HG03064 (cell line): ENCODE measurements at regions not wholly inside any gene's neighbourhood (a gene's known extent, or its start where the extent isn't known, plus 50 kb on each side); places are given as distances from the start of the nearest gene placed in this dataset.
"Not testable (repeated sequence)": the region's sequence is repeated elsewhere in the genome, so short reads cannot be mapped to it uniquely, and the experiment has no call there.

Experiments
- ATAC-seq: cut with Tn5 transposase; IDR thresholded peaks from one replicate; pipeline ENCODE4 v1.9.1; 2021; ENCODE audit warnings: low read depth; ENCODE audit not compliant: unreplicated experiment

DNA sequence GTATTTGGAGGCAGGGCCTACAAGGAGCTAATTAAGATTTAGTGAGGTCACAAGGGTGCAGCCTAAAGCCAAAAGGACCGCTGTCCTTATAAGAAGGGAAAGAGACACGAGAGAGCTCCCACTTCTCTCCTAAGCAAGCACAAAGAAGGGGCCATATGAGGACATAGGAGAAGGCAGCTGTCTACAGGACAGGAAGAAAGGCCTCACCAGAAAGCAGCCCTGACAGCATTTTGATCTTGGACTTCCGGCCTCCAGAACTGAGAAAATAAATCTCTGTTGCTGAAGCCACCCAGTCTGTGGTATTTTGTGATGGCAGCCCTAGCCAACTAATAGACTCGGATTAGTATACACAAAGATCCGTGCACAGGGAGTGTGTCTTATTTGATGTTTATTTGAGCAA, 139.7 kb downstream of the B3GNT2 start:
- ATAC-seq: no peak

DNA sequence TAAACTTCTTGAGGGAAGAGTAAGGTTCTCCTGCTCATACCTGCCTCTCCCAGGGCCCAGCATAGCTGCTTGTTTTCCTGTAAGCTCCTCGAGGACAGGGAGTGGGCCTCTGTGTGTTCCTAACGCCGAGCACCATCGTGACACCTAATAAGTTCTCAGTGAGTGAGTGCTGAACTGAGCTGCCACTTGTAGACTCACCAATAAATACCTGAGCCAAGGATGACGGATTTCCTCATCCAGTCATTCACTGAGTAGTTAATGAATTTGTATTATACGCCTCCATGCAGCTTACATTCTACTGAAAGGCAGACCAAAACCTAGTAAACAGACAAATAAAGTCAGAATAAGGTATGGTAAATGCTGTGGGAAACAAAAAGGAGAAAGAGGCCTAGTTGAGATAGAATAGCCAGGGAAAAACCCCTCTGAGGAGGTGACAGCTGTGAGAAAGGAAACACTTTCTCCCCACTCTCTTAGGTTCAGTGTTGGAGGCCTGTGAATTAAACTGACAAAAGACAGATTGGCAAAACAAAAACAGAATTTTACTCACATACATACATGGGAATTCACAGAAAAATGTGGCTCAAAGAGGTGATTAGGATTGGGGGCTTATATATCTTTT, 138.6 kb downstream of the B3GNT2 start:
- ATAC-seq: peak; percentile 50

DNA sequence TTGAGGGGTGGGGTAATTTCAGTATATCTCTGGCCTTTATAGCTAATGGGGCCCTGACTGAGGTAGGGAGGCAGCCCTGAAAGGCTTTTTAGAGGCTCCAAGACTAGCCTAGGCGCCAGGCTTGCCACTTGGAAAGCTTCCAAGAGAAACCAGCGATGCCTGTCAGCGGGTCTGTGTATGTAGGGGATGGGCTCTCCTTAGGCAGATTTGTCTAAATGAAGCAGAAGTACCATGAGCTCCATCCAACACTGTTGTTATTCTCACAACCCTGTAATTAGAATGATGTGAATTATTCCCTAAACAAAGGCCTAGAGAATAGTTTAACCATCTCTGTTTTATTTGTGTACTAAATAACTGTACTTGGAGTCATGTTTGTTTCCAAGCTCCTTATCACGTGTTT, 138.1 kb downstream of the B3GNT2 start:
- no peak for ATAC-seq

DNA sequence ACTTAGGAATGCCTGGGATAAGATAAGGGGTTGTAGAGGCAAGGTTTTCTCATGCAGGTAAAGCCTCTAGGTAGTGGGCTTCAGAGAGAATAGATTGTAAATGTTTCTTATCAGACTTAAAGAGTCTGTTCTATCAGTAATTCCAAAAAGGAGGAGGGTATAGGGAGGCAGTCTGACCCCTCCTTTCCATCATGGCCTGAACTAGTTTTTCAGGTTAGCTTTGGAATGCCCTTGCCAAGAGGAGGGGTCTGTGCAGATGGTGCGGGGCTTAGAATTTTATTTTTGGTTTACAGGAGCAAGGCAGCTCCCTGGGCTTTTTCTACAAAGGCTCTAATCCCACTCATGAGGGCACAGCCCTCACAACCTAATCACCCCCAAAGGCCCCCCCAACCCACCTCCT, 135.0 kb downstream of the B3GNT2 start:
- no peak for ATAC-seq

DNA sequence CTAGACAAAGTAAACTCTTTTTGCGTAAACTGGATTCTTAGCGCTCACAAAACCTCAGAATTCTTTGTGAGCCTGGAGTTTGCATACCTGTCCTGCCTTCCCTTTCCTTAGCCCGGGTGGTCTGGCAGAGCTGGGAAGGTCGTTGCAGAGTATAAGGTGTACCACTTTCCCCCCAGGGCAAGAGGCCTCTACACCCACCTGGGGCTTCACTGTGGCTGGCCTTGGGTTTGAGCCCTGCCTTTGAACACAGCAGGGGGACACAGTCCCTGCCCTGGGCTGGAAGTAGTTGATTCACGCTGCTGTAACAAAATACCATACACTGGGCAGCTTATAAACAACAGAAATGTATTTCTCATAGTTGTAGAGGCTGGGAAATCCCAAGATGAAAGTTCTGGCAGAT, 133.9 kb downstream of the B3GNT2 start:
- no peak for ATAC-seq

- ATAC-seq: no peak
Measured at GRCh38 chr2:62326735-62327134, 130.8 kb downstream of the B3GNT2 start.

DNA sequence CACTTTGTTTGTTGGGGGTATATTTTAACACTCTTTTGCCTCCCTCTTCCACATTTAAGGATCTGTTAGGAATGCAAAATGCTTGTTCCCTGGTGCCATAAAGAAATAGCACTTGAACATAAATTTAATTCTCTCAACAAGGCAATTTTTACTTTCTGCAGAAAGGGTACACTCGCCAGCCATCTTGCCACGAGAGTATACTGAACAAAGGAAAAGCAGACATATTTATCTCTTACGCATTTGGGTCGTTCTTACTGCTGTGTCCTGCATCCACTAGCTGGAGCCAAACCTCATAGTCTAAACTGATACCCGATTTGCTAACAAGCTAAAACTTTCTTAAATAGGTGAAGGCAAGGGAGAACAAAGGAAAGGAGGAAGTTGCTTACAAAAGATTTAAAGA, 129.5 kb downstream of the B3GNT2 start:
- no peak for ATAC-seq

DNA sequence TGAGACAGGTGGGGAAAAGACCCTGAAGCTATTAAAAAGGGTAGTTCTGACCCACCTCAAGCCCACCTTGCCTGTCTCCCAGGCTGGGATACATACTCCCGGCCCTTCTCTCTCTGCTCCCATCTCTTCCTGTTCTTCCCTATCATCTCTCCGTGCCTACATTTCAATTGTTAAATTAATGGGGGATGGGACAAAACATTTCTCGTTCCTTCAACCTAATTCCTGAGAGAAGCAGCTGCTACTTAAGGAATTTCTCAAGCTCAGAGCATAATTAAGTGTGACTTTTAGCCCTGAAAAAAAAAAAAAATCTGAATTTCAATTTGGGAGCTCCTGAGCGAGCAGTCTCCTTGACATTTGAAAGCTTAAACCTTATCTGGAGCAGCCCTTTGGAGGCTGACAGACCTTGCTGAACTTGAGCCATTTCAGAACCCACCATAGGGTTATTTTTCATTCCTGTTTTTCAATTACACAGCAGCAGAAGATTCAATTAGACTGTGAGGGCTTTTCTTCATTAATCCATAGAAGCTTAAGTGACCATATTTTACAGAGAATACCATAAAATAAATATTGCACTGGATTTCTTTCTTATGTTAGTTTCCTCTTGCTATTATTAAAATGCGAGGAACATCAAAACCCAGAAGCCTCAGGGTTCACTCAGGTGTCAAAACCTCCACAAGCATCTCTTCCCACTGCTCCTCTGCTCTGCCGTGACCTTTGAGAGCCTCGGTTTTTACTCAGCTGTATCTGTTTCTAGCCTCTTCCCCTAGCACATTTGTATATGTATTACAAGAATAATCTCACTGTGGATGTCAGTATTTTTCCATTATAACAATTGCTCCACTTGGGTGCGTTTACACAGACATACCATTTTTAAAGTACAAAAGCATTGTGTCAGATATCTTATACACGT, 125.7 kb downstream of the B3GNT2 start:
- no peak for ATAC-seq

DNA sequence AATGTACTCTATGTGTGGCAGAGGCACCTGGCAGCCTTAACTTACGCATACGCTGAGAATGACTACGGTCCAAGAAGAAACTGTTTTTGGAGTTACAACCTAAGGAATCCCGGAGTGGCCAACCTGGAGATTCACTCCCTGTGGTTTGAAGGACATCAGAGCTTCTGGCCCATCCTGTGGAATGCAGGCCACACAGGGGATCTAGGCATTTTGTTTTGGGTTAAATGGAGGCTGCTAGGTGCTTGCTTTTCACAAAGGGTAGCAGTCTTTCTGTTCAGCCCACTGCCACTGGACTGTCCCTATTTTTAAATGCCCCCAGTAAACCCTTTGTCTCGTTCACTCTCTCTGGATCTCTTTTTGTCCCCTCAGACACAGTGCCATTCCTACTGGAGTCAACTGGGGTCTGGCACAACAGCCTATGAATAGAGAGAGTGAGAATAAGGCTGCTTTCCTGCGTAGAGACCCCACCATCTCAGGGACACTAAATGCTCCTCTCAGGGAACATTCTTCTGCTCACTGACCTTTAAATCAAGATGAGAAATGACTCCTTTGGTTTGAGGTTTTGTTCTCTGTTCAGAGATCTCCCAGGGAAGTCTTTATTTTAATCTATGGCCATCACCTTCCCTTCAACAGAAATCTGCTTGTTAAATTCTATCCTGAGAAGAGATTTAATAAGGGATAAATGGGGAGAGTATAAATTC, 124.9 kb downstream of the B3GNT2 start:
- ATAC-seq: no peak

- not testable (repeated sequence) for ATAC-seq
Measured at GRCh38 chr2:62320137-62320536, 124.2 kb downstream of the B3GNT2 start.

DNA sequence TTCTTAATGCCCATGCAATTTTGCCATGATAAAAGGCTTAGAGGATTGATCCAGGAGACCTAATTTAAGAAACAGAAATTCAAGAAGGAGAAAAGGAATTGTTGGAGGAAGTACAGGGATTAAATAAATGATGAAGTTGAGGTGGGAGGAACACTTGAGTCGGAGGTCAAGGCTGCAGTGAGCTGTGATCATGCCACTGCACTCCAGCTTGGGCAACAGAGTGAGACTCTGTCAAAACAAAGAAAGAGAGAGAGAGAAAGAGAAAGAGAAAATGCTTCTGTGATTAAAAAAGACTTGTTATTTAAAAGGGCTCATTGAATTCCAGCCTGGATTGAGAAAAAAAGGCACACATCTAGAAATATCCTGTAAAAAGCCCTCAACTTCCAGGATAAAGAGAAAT, 123.2 kb downstream of the B3GNT2 start:
- ATAC-seq: no peak

- ATAC-seq: no peak
Measured at GRCh38 chr2:62315476-62315875, 119.6 kb downstream of the B3GNT2 start.

DNA sequence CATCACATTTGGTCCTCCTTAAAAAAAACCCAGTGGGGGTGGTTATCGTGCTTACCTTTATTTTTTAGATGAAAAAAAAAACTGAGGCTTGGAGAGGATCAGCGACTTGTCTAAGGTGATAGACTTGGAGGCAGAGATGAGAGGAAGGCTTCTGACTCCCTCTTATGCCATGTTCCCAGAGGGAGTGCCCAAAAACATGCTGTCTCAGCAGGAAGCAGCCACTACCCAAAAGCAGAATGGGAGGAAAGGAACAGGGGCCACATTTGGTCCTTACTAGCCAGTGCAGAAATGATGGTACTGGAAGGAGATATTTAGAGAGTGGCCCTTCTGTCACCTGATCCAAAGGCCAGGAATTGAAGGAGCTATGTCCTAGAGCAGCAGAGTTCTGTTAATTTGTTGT, 118.4 kb downstream of the B3GNT2 start:
- ATAC-seq: no peak

GRCh38 chr2:62313449-62314227, 117.7 kb downstream of the B3GNT2 start:
- ATAC-seq: peak; percentile 57

- ATAC-seq: peak; percentile 45
Measured at GRCh38 chr2:62309465-62310091, 113.7 kb downstream of the B3GNT2 start.

DNA sequence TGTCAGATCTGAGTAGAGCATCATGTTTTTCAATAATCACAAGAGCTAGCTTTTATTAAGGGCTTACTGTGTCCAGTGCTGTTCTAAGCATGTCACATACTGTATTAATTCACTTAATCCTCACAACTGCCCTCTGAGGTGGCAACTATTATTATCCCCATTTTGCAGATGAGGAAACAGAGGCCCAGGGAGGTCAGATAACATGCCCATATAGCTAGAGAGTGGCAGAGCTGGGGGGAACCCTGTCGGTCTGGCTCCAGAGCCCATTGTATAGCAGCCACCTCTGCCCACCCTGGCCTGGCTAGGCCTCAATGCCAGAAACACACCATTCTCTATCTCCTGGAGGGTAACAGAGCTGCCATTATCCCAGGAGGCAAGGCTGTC, 113.2 kb downstream of the B3GNT2 start:
- no peak for ATAC-seq

- ATAC-seq: no peak
Measured at GRCh38 chr2:62307469-62308389, 111.8 kb downstream of the B3GNT2 start.

DNA sequence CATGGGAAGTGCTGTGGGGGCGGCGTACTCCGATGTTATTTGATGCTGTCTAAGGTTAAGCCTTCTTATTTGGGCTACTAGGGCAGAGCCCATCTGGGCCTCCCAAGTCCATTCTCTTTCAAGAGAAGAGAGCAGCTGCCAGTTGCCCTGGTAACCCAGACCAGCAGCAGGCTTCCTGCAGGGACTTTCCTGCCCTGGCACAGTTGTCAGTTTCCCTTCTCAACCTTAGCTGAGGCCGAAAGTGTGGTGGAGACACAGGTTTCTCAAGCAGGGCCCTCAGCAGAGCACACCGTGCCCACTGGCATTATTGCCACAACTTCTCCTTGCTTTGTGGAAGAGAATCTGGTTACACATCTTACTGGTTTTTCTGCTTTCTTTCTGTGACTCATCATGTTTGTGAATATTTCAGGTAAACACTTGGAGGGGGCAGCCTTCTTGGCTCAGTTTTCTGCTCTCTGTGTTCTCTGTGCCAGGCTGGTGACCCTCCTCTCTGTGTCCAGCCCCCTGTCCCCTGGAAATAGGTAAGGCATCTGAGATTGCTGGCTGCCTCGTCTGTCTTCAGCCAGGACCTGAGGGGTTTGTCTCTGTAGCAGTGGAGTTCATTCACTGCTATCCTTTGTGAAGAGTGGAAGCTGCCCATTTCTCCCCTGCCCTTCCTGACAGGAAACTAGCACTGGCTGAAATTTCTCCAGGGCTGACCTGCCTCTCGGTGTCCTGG, 111.0 kb downstream of the B3GNT2 start:
- ATAC-seq: no peak
